Transverse colon (tissue), 4 donors: ENCODE measurements at regions not wholly inside any gene's neighbourhood (a gene's known extent, or its start where the extent isn't known, plus 50 kb on each side); places are given as distances from the start of the nearest gene placed in this dataset.

Source experiments
- POLR2A ChIP-seq: fragments of 450-650 bp; IDR thresholded peaks from one replicate; pipeline ENCODE4 v1.6.1; 2016; ENCODE audit warnings: antibody characterized with exemption, mild to moderate bottlenecking, moderate library complexity
- POLR2AphosphoS5 ChIP-seq, 3 donors: sonication (generic); formaldehyde crosslinking; IDR thresholded peaks; one replicate each; pipeline ENCODE4 v1.6.1; 2016; ENCODE audit warnings: antibody characterized with exemption in 3 of 3
- TF ChIP-seq, protein P1 (sequence below), 5 experiments: fragments of 200-600 bp in 3 of 5; fragments of 450-650 bp in 2 of 5; sonication (generic) in 3 of 5; IDR thresholded peaks; 1 replicate in 2 of 5; 2 replicates in 3 of 5; pipeline ENCODE4 v1.5.1; 2016 to 2017; ENCODE audit warnings: antibody characterized with exemption in 5 of 5, inconsistent platforms in 3 of 5, mild to moderate bottlenecking in 2 of 5, moderate library complexity in 1 of 5

DNA sequence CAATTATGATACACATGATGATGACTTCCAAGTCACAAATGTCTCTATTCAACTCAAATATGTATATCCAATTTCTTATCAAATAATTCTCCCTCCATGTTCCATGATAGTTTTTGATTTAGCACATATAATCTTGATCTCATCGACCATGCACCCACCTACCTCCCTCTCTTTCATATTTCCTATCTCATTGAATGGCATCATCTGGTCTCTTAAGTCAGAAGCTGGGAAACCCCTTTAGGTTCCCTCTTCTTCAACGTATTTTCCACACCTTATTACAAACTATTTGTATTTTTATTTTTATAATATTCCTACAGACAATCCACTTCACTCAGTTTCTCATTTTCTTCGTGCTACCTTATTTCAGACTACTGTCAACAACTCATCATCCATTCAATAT, 56.9 kb upstream of the DPH6 start:
- TF ChIP-seq, protein P1, sequence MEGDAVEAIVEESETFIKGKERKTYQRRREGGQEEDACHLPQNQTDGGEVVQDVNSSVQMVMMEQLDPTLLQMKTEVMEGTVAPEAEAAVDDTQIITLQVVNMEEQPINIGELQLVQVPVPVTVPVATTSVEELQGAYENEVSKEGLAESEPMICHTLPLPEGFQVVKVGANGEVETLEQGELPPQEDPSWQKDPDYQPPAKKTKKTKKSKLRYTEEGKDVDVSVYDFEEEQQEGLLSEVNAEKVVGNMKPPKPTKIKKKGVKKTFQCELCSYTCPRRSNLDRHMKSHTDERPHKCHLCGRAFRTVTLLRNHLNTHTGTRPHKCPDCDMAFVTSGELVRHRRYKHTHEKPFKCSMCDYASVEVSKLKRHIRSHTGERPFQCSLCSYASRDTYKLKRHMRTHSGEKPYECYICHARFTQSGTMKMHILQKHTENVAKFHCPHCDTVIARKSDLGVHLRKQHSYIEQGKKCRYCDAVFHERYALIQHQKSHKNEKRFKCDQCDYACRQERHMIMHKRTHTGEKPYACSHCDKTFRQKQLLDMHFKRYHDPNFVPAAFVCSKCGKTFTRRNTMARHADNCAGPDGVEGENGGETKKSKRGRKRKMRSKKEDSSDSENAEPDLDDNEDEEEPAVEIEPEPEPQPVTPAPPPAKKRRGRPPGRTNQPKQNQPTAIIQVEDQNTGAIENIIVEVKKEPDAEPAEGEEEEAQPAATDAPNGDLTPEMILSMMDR (IDR thresholded peaks at IDR 0.05): no peak
- no peak for TF ChIP-seq POLR2AphosphoS5 (IDR thresholded peaks at IDR 0.05)
- no peak for TF ChIP-seq POLR2A
